ENCODE measurements at regions not wholly inside any gene's neighbourhood (a gene's known extent, or its start where the extent isn't known, plus 50 kb on each side); places are given as distances from the start of the nearest gene placed in this dataset.

DNA sequence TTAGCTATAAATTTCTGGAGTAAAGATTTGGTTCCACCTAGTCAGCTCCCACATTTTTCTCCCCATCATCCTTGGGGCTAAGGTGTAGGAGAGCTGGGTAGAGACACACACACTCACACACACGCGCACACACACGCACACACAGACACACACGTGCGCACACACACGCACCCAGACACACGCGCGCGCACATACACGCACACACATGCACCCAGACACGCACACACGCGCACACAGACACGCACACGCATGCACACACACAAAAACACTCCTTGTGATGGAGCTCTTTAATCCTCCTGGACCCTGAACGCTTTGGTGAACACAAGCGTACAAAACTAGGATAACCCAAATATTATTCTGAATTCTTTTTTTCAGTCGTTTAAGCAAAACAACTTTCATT, 253.6 kb downstream of the C16orf95 start:
- H3K4me1 ChIP-seq (ENCODE audit: control insufficient read depth in 1 of 2, insufficient read depth in 2 of 2, low read length in 2 of 2): no peaks in the 10 kb centered on the region
- peak overlapping the region; percentile 12 to 51 for H3K27ac ChIP-seq (ENCODE audit: low read depth in 1 of 2, low read length in 2 of 2)
- 49 to 61% methylated on average over 19 of the region's 19 CpGs for WGBS, 2 donors
- peak in 1 of 2 donors; percentile 36 for DNase-seq
- ATAC-seq (ENCODE audit: low FRiP score): no peak
- H3K4me3 ChIP-seq (ENCODE audit: low read length in 2 of 2): no peak overlapping the region
- H3K9me3 ChIP-seq (ENCODE audit: control insufficient read depth, low read length): no peaks in the 10 kb centered on the region
- H3K27me3 ChIP-seq (ENCODE audit: control insufficient read depth in 1 of 2, insufficient read depth in 2 of 2, low read length in 1 of 2): no peaks in the 10 kb centered on the region
- intact Hi-C loops (cut with DNase I): loop anchor here (5.0 kb wide), 2 partner anchors 301 to 381 kb away; no protein-coding TSS in a partner anchor
- no peaks in the 10 kb centered on the region for H3K36me3 ChIP-seq (ENCODE audit: control insufficient read depth in 1 of 2, insufficient read depth in 2 of 2, low read length in 1 of 2)

DNA sequence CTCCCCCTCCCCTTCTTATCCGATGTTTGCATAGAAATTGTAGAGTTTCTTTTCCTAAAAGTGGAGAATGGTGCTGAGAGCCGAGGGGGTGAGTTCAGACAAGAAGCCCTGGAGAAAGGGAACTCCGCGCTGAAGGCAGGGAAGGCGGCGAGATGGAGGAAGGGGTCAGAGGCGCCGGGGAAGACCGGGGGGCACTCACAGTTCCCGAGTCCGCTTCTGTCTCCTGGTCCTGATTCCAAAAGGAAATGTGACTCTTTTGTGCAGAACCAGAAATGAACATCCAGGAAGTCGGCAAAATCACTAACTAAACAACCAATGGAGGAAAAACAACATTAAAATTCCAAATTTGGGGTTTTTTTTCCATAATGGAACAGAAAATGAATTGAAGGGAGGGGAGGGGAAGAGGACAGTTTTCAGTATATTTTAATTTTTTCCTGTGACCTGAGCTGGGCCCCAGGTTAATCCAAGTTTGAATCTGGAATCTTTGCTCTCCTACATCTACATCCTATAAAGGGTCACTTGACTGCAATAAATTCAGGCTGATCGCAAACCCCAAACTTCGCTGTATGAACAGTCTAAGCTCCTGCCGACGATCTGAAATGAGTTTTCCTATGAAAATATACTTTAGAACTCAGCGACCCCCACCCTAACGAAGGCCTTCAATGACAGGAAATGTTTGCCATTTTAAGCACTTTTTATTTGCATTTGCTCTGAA, 252.3 kb downstream of the C16orf95 start:
- no peaks in the 10 kb centered on the region for H3K9me3 ChIP-seq (ENCODE audit: control insufficient read depth, low read length)
- peak overlapping the region; percentile 59 to 65 for H3K4me3 ChIP-seq (ENCODE audit: low read length in 2 of 2)
- 1 to 5% methylated on average over 18 of the region's 18 CpGs for WGBS, 2 donors
- no peak for DNase-seq
- no peak for ATAC-seq (ENCODE audit: low FRiP score)
- no peaks in the 10 kb centered on the region for H3K27me3 ChIP-seq (ENCODE audit: control insufficient read depth in 1 of 2, insufficient read depth in 2 of 2, low read length in 1 of 2)
- H3K27ac ChIP-seq (ENCODE audit: low read depth in 1 of 2, low read length in 2 of 2): peak overlapping the region; percentile 73 to 96
- no peaks in the 10 kb centered on the region for H3K4me1 ChIP-seq (ENCODE audit: control insufficient read depth in 1 of 2, insufficient read depth in 2 of 2, low read length in 2 of 2)
- intact Hi-C loops (cut with DNase I): loop anchor here (2.0 to 5.0 kb wide), 7 partner anchors 62 to 500 kb away; no protein-coding TSS in a partner anchor
- H3K36me3 ChIP-seq (ENCODE audit: control insufficient read depth in 1 of 2, insufficient read depth in 2 of 2, low read length in 1 of 2): no peaks in the 10 kb centered on the region

DNA sequence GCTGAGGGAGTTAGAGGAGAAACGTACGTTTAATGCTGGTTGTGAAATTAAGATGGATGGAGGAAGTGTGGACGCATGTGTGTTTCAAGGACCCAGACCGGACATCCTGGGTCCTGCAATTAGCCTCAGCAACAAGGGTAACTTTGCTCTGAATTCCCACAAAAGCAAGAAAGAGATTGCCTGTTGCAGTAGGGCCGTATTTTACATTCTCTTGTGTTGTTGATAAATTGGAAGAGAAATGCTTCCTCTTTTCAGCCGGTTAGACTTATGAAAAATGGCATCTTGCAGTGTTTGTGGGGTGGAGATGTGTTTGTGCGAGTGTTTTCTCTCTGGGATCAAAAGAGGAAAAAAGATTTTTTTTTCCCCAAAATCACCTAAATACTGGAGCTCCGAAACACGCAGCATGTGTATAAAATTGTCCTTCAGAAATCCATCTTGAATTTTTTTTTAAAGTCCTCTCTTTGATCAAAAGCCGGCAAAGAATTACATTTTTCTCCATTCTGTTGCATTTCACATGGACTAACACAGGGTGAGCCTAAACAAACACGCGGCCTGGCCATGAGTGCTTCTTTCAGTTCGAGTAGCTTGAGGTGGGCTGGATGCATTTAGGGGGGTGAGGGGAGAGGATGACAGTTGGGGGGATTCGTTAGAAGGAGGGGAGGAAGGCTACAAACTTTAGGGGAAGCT, 251.6 kb downstream of the C16orf95 start:
- H3K4me1 ChIP-seq (ENCODE audit: control insufficient read depth in 1 of 2, insufficient read depth in 2 of 2, low read length in 2 of 2): no peaks in the 10 kb centered on the region
- H3K4me3 ChIP-seq (ENCODE audit: low read length in 2 of 2): peak overlapping the region; percentile 59 to 65
- no peaks in the 10 kb centered on the region for H3K27me3 ChIP-seq (ENCODE audit: control insufficient read depth in 1 of 2, insufficient read depth in 2 of 2, low read length in 1 of 2)
- WGBS, 2 donors: 8 to 20% methylated on average over 14 of the region's 14 CpGs
- intact Hi-C loops (cut with DNase I): loop anchor here (2.0 to 5.0 kb wide), 5 partner anchors 62 to 501 kb away; no protein-coding TSS in a partner anchor
- H3K27ac ChIP-seq (ENCODE audit: low read depth in 1 of 2, low read length in 2 of 2): peak overlapping the region; percentile 72 to 96
- no peak for ATAC-seq (ENCODE audit: low FRiP score)
- no peaks in the 10 kb centered on the region for H3K36me3 ChIP-seq (ENCODE audit: control insufficient read depth in 1 of 2, insufficient read depth in 2 of 2, low read length in 1 of 2)
- no peaks in the 10 kb centered on the region for H3K9me3 ChIP-seq (ENCODE audit: control insufficient read depth, low read length)
- no peak for DNase-seq

DNA sequence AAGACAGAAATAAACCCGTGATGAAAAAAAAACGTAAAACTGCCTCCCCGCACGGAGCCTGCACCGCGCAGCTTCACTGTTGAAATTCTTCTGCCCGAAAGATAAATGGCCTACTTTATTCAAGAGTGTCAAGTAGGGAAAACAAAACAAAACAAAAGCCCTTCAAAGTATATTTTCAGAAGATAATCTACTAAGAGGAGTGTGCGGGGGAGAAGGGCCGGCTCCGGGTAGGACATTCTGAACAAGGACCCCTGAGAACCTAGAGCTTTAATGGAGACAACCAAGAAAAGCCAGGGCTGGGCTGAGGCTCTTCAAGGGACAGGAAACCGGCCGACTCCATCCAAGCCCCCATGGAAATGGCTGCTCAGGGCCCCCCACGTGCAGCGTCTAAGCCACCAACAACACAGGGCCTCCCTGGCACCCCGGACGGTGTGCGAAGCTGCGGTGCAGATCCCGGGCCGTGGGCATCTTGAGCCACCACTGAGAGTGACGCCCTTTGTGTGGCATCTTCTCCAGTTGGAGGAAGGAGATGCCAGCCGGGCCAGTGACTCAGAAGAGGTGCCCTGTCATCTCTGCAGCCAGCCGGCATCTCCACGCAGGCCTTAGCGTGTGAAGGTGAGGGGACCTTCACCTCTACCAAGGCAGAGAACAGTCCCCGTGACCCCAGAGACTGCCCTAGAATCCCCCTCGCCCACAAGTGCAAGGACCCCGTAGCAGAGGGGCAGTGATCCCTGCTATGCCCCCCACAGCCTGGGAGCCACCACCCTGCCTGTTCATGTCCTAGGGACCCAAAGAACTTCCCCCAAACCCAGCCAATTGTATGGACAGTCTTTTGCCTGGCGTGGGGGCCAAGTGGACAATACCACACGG, 250.8 kb downstream of the C16orf95 start:
- H3K9me3 ChIP-seq (ENCODE audit: control insufficient read depth, low read length): no peaks in the 10 kb centered on the region
- H3K4me3 ChIP-seq (ENCODE audit: low read length in 2 of 2): no peak overlapping the region
- no peaks in the 10 kb centered on the region for H3K27me3 ChIP-seq (ENCODE audit: control insufficient read depth in 1 of 2, insufficient read depth in 2 of 2, low read length in 1 of 2)
- DNase-seq: no peak
- intact Hi-C loops (cut with DNase I): loop anchor here (5.0 kb wide), 4 partner anchors 61 to 211 kb away; no protein-coding TSS in a partner anchor
- no peaks in the 10 kb centered on the region for H3K4me1 ChIP-seq (ENCODE audit: control insufficient read depth in 1 of 2, insufficient read depth in 2 of 2, low read length in 2 of 2)
- whole genome bisulfite sequencing, 2 donors: 56 to 72% methylated on average over 30 of the region's 30 CpGs
- peak overlapping the region in 1 of 2 donors; percentile 7 for H3K27ac ChIP-seq (ENCODE audit: low read depth in 1 of 2, low read length in 2 of 2)
- ATAC-seq (ENCODE audit: low FRiP score): no peak
- H3K36me3 ChIP-seq (ENCODE audit: control insufficient read depth in 1 of 2, insufficient read depth in 2 of 2, low read length in 1 of 2): no peaks in the 10 kb centered on the region

DNA sequence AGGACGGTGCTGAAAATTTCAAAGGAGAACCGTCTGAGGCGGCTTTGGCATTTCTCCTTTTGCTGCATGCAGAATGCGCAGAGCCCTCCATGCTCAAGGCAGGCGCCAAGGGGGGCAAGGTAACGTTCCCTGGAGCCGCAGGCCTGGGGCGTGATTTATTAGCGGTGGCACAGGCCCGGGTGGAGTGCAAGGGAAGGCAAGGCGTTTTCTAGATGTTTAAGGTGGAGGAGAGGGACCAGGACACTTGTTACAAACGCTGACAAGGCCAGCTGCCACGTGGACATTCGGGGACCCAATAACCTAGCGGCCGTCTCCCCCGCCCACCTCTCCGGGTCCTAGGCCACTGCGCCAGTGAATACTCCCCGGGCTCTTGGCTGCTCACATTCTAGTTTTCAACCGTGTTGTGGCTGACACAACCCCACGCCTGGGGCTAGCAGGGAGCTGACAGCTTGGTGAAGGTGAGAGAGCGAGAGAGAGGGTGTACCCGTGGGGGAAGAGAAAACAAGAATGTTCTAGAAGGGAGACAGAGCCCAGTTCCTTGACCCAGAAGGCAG, 250.1 kb downstream of the C16orf95 start:
- Histone ChIP-seq H3K27me3 (ENCODE audit: control insufficient read depth in 1 of 2, insufficient read depth in 2 of 2, low read length in 1 of 2) (no peaks in the 10 kb centered on the region), H3K9me3 (ENCODE audit: control insufficient read depth, low read length) (no peaks in the 10 kb centered on the region), H3K27ac (ENCODE audit: low read depth in 1 of 2, low read length in 2 of 2) (no peak overlapping the region), H3K4me3 (ENCODE audit: low read length in 2 of 2) (no peak overlapping the region), H3K4me1 (ENCODE audit: control insufficient read depth in 1 of 2, insufficient read depth in 2 of 2, low read length in 2 of 2) (no peaks in the 10 kb centered on the region), H3K36me3 (ENCODE audit: control insufficient read depth in 1 of 2, insufficient read depth in 2 of 2, low read length in 1 of 2) (no peaks in the 10 kb centered on the region)
- ATAC-seq (ENCODE audit: low FRiP score): no peak
- DNase-seq: no peak
- intact Hi-C loops (cut with DNase I): loop anchor here (5.0 kb wide), 4 partner anchors 60 to 210 kb away; no protein-coding TSS in a partner anchor
- WGBS, 2 donors: 91 to 92% methylated on average over 24 of the region's 24 CpGs

DNA sequence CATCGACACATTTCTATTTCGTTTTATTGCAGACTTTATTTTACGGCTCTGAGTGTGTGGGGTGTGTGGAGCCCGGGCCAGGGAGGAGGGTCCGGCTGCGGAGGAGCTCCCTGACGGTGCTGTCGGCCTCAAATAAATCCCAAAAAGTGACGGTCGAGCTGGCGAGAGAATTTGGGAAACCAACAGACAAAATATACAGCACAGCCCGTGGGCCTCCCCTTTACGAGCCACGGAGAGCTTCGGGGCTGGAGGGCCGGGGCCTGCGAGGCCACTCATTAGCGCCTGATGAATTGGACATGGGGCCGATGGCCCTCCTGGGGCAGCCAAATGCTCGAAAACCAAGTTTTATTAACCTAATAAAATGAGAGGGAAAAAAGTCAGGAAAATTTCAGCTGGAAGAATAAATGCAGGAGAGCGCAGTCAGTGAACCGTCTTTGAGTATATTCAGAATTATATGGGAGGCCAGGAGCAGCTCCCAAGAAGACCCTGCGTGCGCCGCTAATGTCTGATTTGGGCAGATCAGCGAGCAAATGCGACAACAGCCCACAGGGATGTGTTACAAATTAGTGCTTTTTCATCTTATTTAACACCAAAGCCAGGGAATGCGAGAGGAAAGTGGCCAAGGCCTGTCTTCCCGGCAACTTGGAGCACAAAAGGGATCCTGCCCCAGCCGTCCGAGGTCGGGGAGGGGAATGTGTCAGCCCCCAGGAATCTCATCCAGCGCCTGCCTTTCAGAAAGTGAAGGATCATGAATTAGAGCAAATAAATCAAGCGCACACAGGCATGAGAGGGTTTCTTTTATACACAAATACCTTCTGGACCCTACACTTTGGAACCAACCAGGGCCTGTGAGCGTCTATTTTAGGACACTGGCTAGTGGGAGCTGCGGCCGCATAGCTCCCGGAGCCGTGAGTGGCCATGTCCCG, 249.1 kb downstream of the C16orf95 start:
- no peaks in the 10 kb centered on the region for H3K27me3 ChIP-seq (ENCODE audit: control insufficient read depth in 1 of 2, insufficient read depth in 2 of 2, low read length in 1 of 2)
- 60 to 76% methylated on average over 40 of the region's 40 CpGs for WGBS, 2 donors
- no peaks in the 10 kb centered on the region for H3K36me3 ChIP-seq (ENCODE audit: control insufficient read depth in 1 of 2, insufficient read depth in 2 of 2, low read length in 1 of 2)
- H3K9me3 ChIP-seq (ENCODE audit: control insufficient read depth, low read length): no peaks in the 10 kb centered on the region
- H3K27ac ChIP-seq (ENCODE audit: low read depth in 1 of 2, low read length in 2 of 2): peak overlapping the region; percentile 18 to 22
- H3K4me3 ChIP-seq (ENCODE audit: low read length in 2 of 2): no peak overlapping the region
- ATAC-seq (ENCODE audit: low FRiP score): peak; percentile 57
- intact Hi-C loops (cut with DNase I): loop anchor here (5.0 kb wide), 4 partner anchors 59 to 209 kb away; no protein-coding TSS in a partner anchor
- no peaks in the 10 kb centered on the region for H3K4me1 ChIP-seq (ENCODE audit: control insufficient read depth in 1 of 2, insufficient read depth in 2 of 2, low read length in 2 of 2)
- no peak for DNase-seq

DNA sequence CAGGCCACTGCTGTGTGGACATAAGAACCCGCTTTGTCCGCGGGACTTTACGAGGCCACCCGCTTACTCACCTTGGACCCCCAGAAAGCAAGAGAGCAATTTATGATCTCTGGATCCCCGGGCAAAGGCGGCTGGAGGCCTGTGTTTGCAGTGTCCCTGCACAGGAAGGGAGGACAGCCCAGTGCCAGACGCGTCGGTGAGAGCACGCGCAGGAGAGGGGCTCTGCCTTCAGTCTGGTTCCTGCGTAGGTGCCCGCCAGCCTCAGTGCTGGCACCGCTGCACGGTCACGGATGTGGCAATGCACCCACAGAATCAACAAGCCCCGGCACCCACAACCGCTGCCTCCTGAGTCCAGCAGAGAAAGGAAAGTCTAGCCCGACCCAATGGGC, 248.4 kb downstream of the C16orf95 start:
- intact Hi-C loops (cut with DNase I): loop anchor here (5.0 kb wide), 4 partner anchors 59 to 209 kb away; no protein-coding TSS in a partner anchor
- peak; percentile 35 for ATAC-seq (ENCODE audit: low FRiP score)
- Histone ChIP-seq H3K36me3 (ENCODE audit: control insufficient read depth in 1 of 2, insufficient read depth in 2 of 2, low read length in 1 of 2) (no peaks in the 10 kb centered on the region), H3K4me3 (ENCODE audit: low read length in 2 of 2) (no peak overlapping the region), H3K27me3 (ENCODE audit: control insufficient read depth in 1 of 2, insufficient read depth in 2 of 2, low read length in 1 of 2) (no peaks in the 10 kb centered on the region), H3K4me1 (ENCODE audit: control insufficient read depth in 1 of 2, insufficient read depth in 2 of 2, low read length in 2 of 2) (no peaks in the 10 kb centered on the region), H3K9me3 (ENCODE audit: control insufficient read depth, low read length) (no peaks in the 10 kb centered on the region), H3K27ac (ENCODE audit: low read depth in 1 of 2, low read length in 2 of 2) (peak overlapping the region; percentile 13 to 18)
- 59 to 65% methylated on average over 20 of the region's 20 CpGs for WGBS, 2 donors
- DNase-seq: no peak

All from aorta (tissue), 5 donors.